ENCODE measurements at regions not wholly inside any gene's neighbourhood (a gene's known extent, or its start where the extent isn't known, plus 50 kb on each side); places are given as distances from the start of the nearest gene placed in this dataset.
"Not testable (repeated sequence)": the region's sequence is repeated elsewhere in the genome, so short reads cannot be mapped to it uniquely, and the experiment has no call there.

DNA sequence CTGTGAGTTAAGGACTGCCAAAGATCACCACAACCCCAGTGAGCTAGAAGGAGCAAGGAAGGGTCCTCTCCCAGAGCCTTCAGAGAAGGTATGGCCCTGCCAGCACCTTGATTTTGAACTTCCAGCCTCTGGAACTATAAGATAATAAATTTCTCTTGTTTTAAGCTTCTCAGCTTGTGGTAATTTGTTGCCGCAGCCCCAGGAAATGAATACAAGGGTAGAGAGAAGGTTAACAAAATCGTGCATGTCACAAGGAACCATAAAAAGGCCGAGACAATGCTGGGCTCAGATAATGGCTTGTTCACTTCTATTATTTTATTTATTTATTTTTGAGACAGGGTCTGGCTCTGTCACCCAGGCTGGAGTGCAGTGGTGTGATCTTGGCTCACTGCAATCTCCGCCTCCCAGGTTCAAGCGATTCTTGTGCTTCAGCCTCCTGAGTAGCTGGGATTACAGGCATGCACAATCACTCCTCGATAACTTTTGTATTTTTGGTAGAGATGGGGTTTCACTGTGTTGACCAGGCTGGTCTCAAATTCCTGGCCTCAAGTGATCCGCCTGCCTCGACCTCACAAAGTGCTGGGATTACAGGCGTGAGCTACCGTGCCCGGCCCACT, 71.5 kb downstream of the WSB1 start:
- not testable (repeated sequence) for DNase-seq (ENCODE audit: low read depth, low spot score)

GRCh38 chr17:27366437-27366836, 72.5 kb downstream of the WSB1 start:
- DNase-seq (ENCODE audit: low read depth, low spot score) = no peak

DNA sequence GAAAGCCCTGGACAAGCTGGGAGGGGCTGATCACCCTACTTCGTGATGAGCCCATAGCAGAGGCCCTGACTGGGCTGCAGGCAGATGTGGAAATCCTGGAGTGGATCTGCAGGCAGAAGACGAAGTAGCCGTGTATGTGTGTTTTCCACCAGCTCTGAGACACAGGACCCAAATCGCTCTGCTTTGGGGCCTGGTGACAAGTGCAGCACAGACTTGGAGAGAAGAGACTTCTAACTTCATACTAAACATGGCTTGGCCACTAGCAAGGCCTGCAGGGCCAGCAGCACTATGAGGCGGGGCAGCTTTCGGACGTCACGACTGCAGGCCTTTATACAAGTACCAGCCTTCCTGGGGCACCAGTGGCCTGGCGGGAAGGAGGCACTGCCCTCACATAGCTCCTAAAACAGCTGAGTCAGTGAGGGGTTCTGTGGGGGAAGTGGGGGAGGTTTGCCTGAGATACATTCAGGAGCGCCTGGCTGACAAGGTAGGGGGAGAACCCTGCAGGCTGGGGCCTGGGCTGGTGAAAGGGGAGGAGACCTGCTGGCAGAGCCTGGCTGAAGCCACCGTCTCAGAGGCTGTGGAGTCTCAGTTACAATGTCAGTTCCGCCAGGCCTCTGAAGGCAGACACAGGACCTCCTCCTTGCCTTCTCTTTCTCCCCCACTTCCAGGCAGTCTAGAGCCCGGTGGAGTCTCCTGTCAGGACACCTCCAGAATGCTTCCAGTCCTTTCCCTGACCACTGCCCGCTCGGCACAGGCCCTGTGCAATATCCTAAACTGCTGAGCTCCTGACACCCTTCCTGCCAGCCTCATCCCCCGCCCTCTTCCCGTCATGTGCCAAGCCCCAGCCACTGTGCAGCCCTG, 73.4 kb downstream of the WSB1 start:
- DNase-seq (ENCODE audit: low read depth, low spot score) = no peak

GRCh38 chr17:27368151-27368795, 74.4 kb downstream of the WSB1 start:
- no peak for DNase-seq (ENCODE audit: low read depth, low spot score)

GRCh38 chr17:27368980-27369379, 75.1 kb downstream of the WSB1 start:
- DNase-seq (ENCODE audit: low read depth, low spot score) = no peak

DNA sequence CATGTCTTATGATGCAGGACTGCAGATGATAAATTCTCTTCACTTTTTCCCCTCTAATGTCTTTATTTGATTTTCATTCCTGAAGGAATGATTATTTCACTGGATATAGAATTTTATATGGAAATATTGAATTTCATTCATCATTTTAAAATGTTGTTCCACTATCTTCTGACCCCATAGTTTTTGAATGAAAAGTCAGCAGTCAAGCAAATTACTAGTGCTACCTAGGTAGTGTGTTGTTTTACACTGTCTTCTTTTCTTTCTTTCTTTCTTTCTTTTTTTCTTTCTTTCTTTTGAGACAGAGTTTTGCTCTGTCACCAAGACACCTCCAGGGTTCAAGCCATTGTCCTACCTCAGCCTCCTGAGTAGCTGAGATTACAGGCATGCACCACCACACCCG, 76.9 kb downstream of the WSB1 start:
- DNase-seq (ENCODE audit: low read depth, low spot score) = no peak

- DNase-seq (ENCODE audit: low read depth, low spot score) = not testable (repeated sequence)
Measured at GRCh38 chr17:27373695-27374094, 79.8 kb downstream of the WSB1 start.

- DNase-seq (ENCODE audit: low read depth, low spot score) = no peak
Measured at GRCh38 chr17:27376637-27377547, 79.4 kb upstream of the KSR1 start.

GRCh38 chr17:27378482-27379175, 77.6 kb upstream of the KSR1 start:
- no peak for DNase-seq (ENCODE audit: low read depth, low spot score)

- DNase-seq (ENCODE audit: low read depth, low spot score) = no peak
Measured at GRCh38 chr17:27379888-27380533, 76.2 kb upstream of the KSR1 start.

DNA sequence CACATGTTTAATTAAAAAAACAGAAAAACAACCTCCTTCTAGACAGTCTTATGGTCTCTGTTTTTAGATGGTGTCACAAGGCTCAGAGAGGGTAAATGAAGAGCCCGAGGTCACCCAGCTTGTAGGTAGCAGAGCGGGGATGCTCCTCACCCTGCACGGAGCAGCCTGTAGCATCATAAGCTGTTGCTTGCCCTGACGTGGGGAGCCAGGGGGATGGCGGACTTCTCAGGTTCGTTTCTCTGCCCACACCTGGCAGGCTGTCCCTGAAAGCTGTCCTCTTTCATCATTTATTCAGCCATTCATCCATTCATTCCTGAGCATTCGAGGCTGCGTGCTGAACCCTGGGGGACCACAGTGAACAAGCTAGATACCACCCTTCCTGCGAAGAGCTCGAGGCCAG, 75.7 kb upstream of the KSR1 start:
- DNase-seq (ENCODE audit: low read depth, low spot score) = no peak

DNA sequence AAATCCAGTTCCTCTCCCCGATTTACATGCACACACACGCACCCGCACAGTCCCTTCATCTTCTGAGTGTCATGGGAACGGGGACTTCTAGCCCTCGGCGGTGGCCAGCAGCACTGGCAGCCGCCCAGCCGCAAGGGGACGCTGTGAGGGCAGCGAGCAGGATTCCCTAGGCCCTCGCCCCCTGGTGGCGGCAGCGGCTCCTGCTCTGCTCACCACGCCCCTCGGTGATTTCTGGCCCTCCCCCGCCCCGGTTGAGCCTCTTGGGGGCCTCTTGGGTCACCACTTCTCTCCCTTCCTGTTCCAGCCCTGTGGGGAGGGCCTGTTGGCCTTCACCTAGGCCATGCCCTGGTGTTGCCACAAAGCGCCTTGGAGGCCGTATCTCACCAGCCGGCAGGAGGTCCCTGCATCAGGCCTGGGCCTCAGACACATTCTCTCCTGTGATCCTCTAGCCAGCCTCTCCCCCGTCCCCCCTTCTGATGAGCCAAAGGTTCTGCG, 75.2 kb upstream of the KSR1 start:
- DNase-seq (ENCODE audit: low read depth, low spot score) = peak; percentile 55

GRCh38 chr17:27382025-27382424, 74.2 kb upstream of the KSR1 start:
- DNase-seq (ENCODE audit: low read depth, low spot score) = no peak

DNA sequence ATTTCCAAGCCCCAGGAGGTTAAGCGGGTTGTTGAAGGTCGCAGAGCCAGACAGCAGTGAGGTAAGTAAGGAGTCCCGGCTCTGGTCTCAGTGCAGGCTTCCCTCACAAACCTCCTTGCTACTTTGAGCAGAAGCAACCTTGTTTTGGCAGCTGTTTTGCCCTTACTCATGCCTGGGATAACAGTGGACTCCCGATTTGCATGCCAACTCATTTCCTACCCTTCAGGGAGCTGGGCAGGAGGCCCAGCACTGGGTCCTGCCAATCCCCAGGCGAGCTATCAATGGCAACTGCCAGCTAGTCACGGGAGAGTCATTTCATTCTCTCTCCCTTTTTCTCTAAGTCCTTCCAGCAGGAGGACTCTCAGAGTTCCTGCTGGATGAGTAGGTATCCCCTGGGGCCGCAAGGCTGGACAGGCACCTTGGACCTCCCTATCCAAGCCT, 72.0 kb upstream of the KSR1 start:
- no peak for DNase-seq (ENCODE audit: low read depth, low spot score)

- no peak for DNase-seq (ENCODE audit: low read depth, low spot score)
Measured at GRCh38 chr17:27384726-27385125, 71.5 kb upstream of the KSR1 start.

DNA sequence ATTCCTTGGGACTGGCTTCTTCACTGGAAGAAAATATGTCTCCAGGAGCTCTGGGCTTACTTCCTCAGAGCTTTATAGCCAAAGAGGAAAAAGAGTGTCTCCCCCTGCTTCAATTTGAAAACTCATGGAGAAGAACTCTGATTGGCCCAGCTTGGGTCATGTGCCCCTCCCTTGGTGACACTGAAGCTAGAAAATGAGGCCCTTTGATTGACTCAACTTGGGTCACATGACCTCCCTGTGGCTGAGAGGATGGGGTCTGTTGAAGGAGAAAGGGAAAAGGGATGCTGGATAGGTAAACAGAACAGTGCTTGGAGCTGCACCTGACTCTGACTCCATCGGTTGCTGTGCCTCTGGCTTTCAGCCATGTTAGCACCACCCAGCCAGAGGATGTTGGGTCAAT, 70.6 kb upstream of the KSR1 start:
- DNase-seq (ENCODE audit: low read depth, low spot score) = no peak

DNA sequence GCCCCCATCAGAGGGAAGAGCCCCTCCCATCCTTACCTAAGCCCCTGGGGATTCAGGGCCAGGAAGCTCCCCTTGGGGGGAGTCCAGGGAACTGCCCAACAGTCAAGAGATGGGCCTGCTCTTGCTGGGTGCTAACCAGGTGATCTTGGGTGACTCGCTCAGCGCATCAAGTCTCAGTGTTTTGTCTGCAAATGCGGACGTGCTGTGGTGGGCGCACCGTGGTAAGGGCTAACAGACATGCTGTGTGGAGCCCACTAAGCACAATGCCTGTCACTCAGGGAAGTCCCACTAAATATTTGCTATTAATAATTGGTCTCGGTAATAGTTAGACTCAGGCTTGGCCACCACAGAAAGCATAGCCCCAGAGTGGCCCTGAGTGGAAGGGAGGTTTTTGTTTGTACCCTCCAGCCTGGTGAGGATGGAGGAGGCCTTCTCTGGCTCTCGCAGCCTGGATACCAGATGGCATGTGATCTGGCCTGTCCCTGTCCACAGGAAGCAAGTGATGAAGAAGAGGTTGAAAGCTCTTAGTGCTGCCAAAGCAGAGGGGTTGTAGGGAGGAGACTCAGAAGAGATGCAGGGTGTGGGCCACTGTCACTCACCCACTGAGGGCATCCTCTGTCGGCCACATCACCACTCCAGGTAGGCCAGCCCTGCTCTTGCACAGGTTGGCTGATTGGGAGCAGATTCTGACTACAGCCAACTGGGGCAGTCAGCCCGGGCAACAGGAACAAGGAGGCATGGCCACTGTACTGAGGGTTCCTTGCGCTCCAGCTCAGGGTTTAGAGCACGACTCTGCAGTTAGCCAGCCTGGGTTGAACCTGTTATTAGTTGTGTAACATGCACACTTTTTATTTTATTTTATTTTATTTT, 69.8 kb upstream of the KSR1 start:
- no peak for DNase-seq (ENCODE audit: low read depth, low spot score)

- no peak for DNase-seq (ENCODE audit: low read depth, low spot score)
Measured at GRCh38 chr17:27389542-27390140, 66.6 kb upstream of the KSR1 start.

GRCh38 chr17:27390540-27390939, 65.7 kb upstream of the KSR1 start:
- DNase-seq (ENCODE audit: low read depth, low spot score) = no peak

All from activated CD4-positive, CD25-positive, alpha-beta regulatory T cell treated with anti-CD3 and anti-CD28 coated beads, Interleukin-2, amount 50 U/mL, for 16 hours (primary cell).